ENCODE measurements at regions not wholly inside any gene's neighbourhood (a gene's known extent, or its start where the extent isn't known, plus 50 kb on each side); places are given as distances from the start of the nearest gene placed in this dataset.

- Histone ChIP-seq H3K9ac (ENCODE audit: low read length) (no peak overlapping the region), H3K4me1 (ENCODE audit: control insufficient read depth in 1 of 2, insufficient read depth in 2 of 2, low read length in 2 of 2) (no peaks in the 10 kb centered on the region), H4K20me1 (ENCODE audit: insufficient read depth) (no peaks in the 10 kb centered on the region), H3K9me2 (ENCODE audit: insufficient read depth) (no peaks in the 10 kb centered on the region), H2AFZ (ENCODE audit: low read depth, low read length, poor library complexity, severe bottlenecking) (no peak overlapping the region), H3K27me3 (ENCODE audit: insufficient read depth, low read length) (no peaks in the 10 kb centered on the region), H3K4me3 (replicated peaks in 1 of 2; ENCODE audit: low read depth in 1 of 2, low read length in 2 of 2) (no peak overlapping the region), H3K4me2 (ENCODE audit: low read length) (no peak overlapping the region), H3K9me3 (ENCODE audit: control insufficient read depth in 1 of 2, insufficient read depth in 1 of 2, low read depth in 1 of 2, low read length in 2 of 2) (no peaks in the 10 kb centered on the region), H3K36me3 (ENCODE audit: control insufficient read depth in 1 of 2, insufficient read depth in 2 of 2, low read length in 2 of 2) (no peaks in the 10 kb centered on the region), H3K79me2 (ENCODE audit: insufficient read depth, low read length) (no peaks in the 10 kb centered on the region), H3K27ac (ENCODE audit: low read depth, low read length) (no peak overlapping the region)
- intact Hi-C loops (cut with micrococcal nuclease): no loop called here
- BruUV-seq (replicated peaks): no TSS peak
- ChIA-PET POLR2A (no interaction called here), CTCF (no interaction called here), RAD21 (ENCODE audit: low non-redundant PET in 1 of 2, low total read pairs in 2 of 2, uncharacterized antibody in 2 of 2, unreplicated experiment in 2 of 2) (no interaction called here)
- TF ChIP-seq CBX3 (IDR thresholded peaks at IDR 0.05; ENCODE audit: low read depth) (no peak), FOSL1 (IDR thresholded peaks at IDR 0.05; ENCODE audit: low read depth) (no peak), SP1 (IDR thresholded peaks at IDR 0.05; ENCODE audit: low read depth) (no peak)
- DNase-seq (ENCODE audit: low read depth, low spot score) (no peak), ATAC-seq (no peak)
These were observed 1630.3 kb downstream of the RPA4 start for GRCh38 chrX:98514032-98514431.

GRCh38 chrX:98516120-98516519 is 1632.4 kb downstream of the RPA4 start:
- H3K27ac ChIP-seq (ENCODE audit: low read depth, low read length): no peak overlapping the region
- no peak overlapping the region for H3K4me2 ChIP-seq (ENCODE audit: low read length)
- no peak overlapping the region for H3K9ac ChIP-seq (ENCODE audit: low read length)
- RAD21 ChIA-PET (ENCODE audit: low non-redundant PET in 1 of 2, low total read pairs in 2 of 2, uncharacterized antibody in 2 of 2, unreplicated experiment in 2 of 2): no interaction called here
- no TSS peak for BruUV-seq (replicated peaks)
- DNase-seq (ENCODE audit: low read depth, low spot score): no peak
- H3K9me2 ChIP-seq (ENCODE audit: insufficient read depth): no peaks in the 10 kb centered on the region
- POLR2A ChIA-PET: no interaction called here
- H3K4me3 ChIP-seq (replicated peaks in 1 of 2; ENCODE audit: low read depth in 1 of 2, low read length in 2 of 2): no peak overlapping the region
- no peaks in the 10 kb centered on the region for H4K20me1 ChIP-seq (ENCODE audit: insufficient read depth)
- CTCF ChIA-PET: no interaction called here
- no peak for ATAC-seq
- H3K27me3 ChIP-seq (ENCODE audit: insufficient read depth, low read length): no peaks in the 10 kb centered on the region
- intact Hi-C loops (cut with micrococcal nuclease): no loop called here
- no peaks in the 10 kb centered on the region for H3K79me2 ChIP-seq (ENCODE audit: insufficient read depth, low read length)
- no peak overlapping the region for H2AFZ ChIP-seq (ENCODE audit: low read depth, low read length, poor library complexity, severe bottlenecking)
- H3K4me1 ChIP-seq (ENCODE audit: control insufficient read depth in 1 of 2, insufficient read depth in 2 of 2, low read length in 2 of 2): no peaks in the 10 kb centered on the region
- no peaks in the 10 kb centered on the region for H3K36me3 ChIP-seq (ENCODE audit: control insufficient read depth in 1 of 2, insufficient read depth in 2 of 2, low read length in 2 of 2)
- no peaks in the 10 kb centered on the region for H3K9me3 ChIP-seq (ENCODE audit: control insufficient read depth in 1 of 2, insufficient read depth in 1 of 2, low read depth in 1 of 2, low read length in 2 of 2)
- no peak for TF ChIP-seq CTCF (IDR thresholded peaks at IDR 0.05 in 2 of 3, conservative IDR thresholded peaks at IDR 0.05 in 1 of 3; ENCODE audit: borderline replicate concordance in 1 of 3, insufficient read depth in 1 of 3, low read depth in 2 of 3, low read length in 2 of 3)
- no peak for TF ChIP-seq ZBTB33 (IDR thresholded peaks at IDR 0.05; ENCODE audit: extremely low read depth, insufficient replicate concordance, low read length)
- no peak for TF ChIP-seq RAD21 (IDR thresholded peaks at IDR 0.05; ENCODE audit: low read depth)
- no peak for TF ChIP-seq CBX3 (IDR thresholded peaks at IDR 0.05; ENCODE audit: low read depth)
- no peak for TF ChIP-seq TCF7L2 (IDR thresholded peaks at IDR 0.05; ENCODE audit: borderline replicate concordance, extremely low read depth, insufficient read depth, insufficient read length)
- no peak for TF ChIP-seq EZH2phosphoT487 (IDR thresholded peaks at IDR 0.05; ENCODE audit: borderline replicate concordance)
- TF ChIP-seq CEBPB (IDR thresholded peaks at IDR 0.05; ENCODE audit: low read depth): no peak
- no peak for TF ChIP-seq MAX (IDR thresholded peaks at IDR 0.05)
- no peak for TF ChIP-seq FOSL1 (IDR thresholded peaks at IDR 0.05; ENCODE audit: low read depth)
- TF ChIP-seq YY1 (IDR thresholded peaks at IDR 0.05; ENCODE audit: extremely low read depth, insufficient replicate concordance, low read depth, low read length): no peak
- no peak for TF ChIP-seq POLR2A (IDR thresholded peaks at IDR 0.05; ENCODE audit: borderline replicate concordance, extremely low read depth, insufficient read depth, insufficient read length)
- no peak for TF ChIP-seq REST (IDR thresholded peaks at IDR 0.05; ENCODE audit: low read depth)

Data from HCT116 (cell line).